Daoy (cell line): ENCODE measurements at regions not wholly inside any gene's neighbourhood (a gene's known extent, or its start where the extent isn't known, plus 50 kb on each side); places are given as distances from the start of the nearest gene placed in this dataset.
"Not testable (repeated sequence)": the region's sequence is repeated elsewhere in the genome, so short reads cannot be mapped to it uniquely, and the experiment has no call there.

ENCODE experiments used
- DNase-seq: peaks from one replicate; pipeline ENCODE4 v3.0.0-alpha.2; 2015; ENCODE audit warnings: low read depth

DNA sequence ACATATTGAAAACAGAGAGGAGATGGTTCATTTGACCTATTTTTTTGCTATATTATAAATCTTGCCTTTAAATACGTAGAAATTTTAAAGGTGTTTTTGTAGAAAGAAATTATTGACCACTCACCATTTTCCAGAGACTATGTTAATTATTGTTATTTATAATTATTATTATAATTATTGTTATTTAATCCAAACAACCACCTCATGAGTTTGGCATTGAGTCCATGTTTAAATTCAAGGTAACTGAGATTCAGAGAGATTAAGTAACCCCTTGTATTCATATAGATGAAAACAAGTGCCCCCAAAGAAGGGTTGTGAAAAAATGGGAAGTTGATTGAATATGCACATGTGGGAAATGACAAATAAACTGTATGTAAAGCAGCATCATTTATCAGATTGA, 692.5 kb upstream of the MIR17HG start:
- DNase-seq = no peak

DNA sequence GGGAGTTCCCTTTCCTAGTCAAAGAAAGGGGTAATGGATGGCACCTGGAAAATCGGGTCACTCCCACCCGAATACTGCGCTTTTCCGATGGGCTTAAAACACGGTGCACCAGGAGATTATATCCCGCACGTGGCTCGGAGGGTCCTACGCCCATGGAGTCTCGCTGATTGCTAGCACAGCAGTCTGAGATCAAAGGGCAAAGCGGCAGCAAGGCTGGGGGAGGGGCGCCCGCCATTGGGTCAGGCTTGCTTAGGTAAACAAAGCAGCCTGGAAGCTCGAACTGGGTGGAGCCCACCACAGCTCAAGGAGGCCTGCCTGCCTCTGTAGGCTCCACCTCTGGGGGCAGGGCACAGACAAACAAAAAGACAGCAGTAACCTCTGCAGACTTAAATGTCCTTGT, 683.3 kb upstream of the MIR17HG start:
- not testable (repeated sequence) for DNase-seq

DNA sequence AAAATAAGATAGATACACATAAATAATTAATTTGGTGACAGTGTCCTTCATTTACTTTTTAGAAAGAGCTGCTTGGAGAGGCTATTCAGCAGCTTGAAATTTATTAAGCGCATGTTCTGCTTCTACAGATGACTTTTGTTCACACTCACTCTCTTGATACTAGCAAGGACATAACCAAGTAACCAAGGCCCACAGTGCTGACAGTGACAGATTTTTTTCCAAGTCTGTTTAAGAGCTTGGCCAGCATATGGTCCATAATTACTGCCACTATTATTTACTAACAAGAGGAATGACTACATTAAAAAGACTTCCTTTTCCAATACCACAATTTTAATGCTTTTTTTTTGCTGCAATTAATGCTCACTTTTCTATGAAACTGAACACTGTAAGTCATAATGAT, 673.7 kb upstream of the MIR17HG start:
- DNase-seq = no peak

DNA sequence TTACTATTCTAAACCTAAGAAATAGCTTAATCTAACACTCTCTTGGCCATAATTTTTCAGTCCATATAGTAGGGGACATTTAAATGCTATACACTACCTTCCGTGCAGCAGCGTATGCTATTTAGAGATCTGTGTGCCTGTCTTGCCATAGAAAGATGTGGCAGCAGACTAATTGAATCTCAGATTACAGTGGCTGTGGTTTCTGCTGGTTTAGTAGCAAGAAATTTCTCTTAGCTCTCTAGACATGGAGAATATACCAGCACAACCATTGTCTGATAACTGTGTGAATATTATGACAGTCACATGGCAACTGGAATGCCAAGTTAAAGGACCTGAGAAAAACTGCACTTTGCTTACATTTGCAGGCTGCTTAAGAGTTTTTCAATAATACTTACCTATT, 672.4 kb upstream of the MIR17HG start:
- DNase-seq = no peak

DNA sequence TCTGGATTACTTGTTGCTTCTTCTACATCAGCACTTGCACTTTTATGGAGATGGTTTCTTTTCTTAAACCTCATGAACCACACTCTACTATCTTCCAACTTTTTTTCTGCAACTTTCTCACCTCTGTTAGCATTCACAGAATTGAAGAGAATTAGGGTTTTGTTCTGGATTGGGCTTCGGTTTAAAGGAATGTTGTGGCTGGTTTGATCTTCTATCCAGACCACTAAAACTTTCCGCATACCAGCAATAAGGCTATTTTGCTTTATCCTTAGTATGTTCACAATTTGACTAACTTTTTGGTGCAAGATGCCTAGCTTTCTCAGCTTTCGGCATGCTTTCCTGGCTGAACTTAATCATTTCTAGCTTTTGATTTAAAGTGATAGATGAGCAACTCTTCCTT, 666.7 kb upstream of the MIR17HG start:
- DNase-seq = no peak

DNA sequence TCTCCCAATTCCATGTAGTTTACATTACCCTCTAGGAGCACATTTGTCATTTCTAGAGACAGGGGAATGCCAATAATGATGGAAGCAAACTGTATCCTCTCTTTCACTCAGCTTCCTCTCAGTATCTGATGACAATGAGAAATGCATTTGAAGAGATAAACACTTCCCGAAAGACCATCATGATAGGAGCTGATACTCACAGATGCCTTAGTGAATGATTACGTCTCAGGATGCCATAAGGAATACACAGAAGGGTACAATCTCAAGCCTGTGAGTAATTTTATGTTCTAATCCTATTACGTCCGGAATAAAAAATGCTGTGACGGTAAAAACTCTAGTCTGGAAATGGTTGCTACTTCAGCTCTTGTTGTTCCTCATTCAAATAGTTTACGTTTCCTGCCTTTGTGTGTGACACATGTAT, 663.8 kb upstream of the MIR17HG start:
- no peak for DNase-seq

DNA sequence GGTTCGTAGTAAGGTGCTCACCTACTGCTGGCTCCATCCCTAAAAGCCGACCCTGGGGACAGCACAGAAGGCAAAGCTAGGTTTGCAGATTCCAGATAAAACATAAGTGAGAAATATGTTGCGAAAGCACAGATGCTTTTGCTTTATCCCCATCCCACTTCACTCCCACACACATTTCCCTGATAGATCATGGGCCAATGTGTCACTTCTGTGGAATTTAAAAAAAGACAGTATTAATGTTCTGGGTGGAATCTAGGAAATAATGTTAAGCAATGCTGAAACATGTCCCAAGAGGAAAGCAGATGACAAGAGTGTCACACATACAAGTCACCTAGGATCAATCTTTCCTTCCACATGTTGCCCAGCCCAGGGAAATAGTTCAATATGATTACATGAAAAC, 661.0 kb upstream of the MIR17HG start:
- DNase-seq = no peak

DNA sequence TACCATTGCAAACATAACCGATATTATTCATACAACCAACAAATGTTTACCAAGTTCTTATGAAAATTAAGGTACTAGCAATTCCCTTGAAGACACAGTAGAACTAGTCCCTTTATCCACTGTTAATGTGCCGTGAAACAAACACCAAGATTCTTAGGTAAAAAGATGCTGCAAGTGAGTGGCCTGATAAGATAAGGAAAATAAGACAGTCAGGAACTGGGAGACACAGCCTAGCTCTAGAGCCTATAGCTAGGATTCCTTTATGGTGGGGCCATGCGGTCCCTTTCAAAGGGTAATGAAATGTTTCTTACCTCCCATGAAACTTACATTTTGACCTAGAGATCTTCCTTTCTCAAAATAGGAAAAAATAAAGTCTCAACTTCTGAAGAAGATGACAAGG, 658.4 kb upstream of the MIR17HG start:
- DNase-seq = no peak

DNA sequence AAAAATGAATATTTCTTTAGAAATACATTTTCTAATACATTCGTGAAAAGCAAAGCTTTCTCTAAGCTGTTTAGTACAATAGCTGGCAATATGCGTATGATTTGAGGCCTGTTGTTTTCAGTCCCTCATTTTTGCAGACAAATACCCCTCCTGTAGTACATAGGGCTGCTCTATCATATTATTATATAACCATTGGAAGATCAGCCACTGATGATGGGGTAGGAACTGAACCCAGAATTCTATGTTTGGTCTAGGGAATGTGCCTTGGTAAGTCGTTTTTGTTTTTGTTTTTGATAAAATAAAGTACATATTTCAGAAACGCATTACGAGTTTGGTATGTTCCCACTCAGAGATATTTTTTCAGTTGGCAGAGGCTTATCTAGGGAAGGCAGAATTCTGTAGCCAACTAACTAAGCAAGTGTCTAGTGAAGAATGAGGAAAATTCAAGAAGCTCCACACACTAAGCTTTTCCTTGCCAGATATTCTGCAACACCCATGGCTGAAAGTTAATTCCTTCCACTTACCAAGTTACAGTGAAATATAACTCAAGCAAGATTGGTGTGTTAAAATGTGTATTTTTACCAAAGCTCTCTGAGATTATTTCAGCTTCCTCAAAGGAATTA, 656.9 kb upstream of the MIR17HG start:
- no peak for DNase-seq

DNA sequence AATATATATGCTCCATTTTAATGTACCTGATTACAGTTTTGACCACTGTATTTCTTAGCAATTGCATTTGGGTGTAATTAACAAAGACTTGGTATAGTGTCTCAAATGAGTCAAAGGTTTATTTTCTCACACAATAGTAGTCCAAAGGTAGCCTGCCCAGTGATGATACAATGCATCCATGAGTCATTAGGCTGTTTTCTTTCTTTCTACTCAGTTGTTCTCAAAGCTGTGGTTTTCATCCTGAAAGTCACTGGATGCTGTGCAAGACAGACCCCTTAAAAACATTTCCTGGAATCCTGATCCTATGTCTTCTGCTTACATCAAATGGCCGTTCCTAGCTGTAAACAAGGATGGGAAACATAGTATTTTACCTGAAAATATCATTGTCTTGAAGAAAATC, 651.2 kb upstream of the MIR17HG start:
- no peak for DNase-seq

DNA sequence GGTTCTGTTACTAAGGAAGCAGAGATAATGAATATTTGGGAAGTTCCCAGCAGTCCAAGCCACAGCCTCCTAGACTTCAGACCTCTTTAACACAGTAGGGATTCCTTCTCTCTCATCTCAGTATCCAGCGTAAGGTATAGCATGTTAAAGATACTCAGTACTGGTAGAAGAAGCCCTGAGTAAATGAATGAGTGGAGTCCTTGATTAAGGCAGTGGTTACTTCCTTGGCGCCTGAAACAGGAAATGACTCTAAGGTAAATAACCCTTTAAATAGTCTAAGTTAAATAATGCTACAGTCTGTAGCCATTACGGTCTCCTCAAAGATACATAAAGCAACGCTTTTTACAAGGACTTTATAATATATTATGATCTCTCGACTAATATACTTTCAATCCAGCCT, 650.8 kb upstream of the MIR17HG start:
- DNase-seq = no peak

DNA sequence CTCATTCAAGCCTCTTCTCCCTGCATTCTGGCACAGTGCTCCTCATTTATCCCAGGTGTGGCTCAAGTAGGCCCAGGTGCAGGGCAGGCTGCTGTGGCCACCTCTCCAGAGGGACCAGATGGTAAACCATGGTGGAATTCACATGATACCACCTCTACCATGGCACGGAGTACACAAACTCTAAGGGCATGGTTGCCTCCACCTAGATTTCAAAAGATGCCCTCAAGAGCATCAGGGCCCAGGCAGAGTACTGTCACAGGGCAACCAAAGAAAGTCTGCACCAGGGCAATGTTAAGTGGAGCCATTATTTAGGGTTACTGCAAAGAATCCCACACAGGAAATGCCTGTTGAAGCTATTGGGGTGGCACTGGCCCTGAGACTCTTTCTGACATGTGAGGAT, 647.1 kb upstream of the MIR17HG start:
- DNase-seq = no peak

DNA sequence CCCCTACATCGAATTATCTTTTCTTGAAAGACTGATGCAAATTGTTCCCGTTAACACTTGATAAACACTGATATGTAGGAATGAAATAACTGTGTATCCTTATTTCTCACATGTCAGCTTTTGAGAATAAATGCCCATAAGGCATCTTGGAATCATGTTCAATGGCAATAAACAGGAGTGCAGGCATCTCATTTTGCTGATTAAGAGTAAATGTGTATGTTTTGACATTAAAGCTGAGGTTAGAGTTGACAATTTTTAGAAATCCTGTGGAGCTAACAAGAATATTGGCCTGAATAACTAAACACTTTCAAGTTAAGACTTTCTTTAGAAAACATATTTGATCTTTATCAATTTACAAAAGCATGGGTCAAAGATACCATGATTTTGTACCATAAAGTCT, 646.2 kb upstream of the MIR17HG start:
- DNase-seq = no peak

DNA sequence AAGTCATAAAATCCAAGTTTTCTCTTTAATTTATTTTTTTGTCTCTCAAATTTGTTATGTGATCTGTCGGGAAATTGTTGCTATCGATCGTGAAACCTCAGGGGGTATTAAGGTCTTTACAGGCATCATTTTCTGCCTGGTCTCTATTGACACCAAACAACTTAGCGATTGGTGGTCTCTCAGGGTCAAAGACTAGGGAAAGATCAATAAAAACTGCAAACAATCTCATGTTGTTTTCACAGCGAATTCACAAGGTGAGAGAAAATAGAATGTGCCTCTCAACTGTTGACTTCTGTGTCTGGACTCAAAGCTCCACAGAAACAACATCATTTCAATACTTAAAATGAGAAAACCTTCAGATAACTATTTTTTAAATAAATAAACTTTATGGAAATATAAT, 645.4 kb upstream of the MIR17HG start:
- no peak for DNase-seq

DNA sequence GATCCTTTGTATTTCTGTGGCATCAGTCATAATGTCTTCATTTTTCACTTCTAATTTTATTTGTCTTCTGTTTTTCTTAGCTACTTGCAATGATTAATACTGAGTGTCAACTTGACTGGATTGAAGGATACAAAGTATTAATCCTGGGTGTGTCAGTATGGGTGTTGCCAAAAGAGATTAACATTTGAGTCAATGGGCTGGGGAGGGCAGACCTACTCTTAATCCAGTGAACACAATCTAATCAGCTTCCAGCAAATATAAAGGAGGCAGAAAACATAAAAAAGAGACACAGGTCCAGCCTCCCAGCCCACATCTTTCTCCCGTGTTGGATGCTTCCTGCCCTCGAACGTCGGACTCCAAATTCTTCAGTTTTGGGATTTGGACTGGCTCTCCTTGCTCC, 640.9 kb upstream of the MIR17HG start:
- DNase-seq = no peak

DNA sequence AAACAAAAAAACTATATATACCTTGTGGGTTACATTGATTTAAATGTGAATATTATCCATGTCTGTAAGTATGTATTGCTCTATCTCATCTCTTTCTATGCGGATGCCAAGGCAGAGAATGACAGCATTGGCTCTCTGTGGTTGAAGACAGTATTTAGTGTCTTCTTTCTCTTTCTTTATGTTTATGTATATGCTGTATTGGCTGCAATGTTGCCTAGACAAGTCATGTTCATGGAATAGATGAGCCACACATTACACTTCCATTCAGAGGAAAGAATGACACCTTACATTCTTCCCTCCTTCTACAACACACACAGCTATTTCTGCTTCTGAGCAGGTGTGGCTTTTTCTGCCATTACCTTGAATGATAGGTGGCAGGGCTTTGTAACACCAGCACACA, 639.4 kb upstream of the MIR17HG start:
- DNase-seq = no peak

DNA sequence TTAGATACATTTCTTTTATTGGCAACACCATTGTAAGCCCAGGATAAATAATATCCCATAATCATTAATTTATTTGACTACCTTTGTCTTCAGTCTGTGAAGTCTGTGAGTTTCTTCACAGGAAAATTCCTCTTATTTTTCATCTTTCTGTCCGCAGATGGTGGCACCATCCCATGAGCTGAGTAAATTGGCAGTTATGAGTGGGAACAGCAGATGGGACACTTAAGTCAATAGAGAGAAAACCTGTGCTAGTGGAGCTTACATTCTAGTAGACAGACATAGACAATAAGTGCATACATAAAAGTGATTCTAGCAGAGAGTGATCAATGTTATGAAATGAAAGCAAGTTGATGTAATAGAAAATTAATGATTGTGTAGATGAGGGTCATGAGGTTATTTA, 638.2 kb upstream of the MIR17HG start:
- DNase-seq = no peak

DNA sequence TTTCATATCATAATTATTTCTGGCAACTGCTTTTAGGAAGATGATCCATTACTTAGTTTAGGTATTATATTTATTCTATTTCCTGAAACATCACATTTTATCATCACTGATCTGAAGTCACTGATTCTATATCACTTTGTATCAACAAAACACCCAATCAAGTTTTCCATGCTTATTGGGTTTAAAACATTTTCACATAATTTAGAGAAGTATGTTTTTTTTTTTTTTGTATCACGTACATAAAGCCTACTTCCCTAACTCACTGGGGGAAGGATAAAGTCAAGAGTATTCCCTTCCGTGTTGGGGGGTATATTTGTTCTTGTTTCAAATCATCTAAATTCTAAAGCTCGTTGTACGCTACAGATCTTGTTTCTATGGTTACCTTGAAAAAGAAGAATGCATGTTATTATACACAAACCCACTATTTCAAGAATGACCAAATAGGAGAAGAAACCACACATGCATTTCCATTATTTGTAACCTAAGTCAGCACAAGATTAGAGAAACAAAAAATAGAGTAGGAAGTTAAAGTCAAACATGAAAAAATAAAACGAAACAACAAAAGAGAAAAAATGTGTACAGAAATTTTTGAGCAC, 637.2 kb upstream of the MIR17HG start:
- DNase-seq = no peak

DNA sequence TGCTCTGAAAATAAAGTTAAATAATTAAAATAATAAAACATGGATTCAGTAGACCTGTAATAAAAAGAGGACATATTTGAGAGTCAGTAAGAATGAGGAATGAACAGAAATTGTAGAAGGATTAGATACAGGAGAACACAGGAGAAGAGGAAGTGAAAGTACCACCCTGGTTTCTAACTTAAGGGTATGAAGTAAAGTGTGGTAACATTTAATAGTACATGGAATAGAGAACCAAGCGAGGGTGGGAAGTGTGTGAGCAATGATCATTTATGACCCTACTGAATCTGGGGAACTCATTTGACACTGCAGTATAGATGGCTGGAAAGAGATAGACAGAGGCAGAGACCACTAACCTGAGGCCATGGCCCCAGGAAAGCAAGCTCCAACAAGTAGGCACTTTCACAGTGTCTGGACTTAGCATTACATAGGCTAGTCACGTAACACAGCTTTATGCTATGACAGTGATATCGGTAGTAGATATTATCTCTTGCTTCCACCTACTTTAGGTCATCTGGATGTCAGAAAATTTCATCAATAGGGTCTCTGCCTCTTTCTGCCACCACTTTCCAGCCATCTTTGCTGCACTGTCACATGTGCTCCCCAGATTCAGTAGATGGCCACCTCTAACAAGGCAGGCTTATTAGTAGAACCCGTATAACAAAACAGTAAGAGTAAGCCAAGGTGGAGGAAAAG, 633.9 kb upstream of the MIR17HG start:
- no peak for DNase-seq

DNA sequence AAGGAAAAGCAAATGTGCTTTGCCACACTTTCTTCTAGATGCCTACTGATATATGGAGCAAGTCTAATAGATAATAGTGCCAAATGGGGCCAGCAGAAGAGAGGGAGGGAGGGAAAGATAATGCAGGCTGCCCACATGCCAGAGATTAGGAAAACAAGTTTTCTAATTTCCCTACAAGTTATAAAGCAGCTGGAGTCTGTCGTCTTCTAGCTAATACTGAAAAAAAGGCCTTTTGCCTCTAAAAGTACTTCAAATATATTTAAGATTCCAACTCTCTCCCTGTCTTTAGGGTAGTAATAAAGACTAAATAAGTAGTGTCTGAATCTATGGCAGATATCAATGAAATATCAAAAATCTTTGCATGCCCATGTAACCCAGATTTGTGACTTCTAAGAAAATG, 632.0 kb upstream of the MIR17HG start:
- DNase-seq = no peak

DNA sequence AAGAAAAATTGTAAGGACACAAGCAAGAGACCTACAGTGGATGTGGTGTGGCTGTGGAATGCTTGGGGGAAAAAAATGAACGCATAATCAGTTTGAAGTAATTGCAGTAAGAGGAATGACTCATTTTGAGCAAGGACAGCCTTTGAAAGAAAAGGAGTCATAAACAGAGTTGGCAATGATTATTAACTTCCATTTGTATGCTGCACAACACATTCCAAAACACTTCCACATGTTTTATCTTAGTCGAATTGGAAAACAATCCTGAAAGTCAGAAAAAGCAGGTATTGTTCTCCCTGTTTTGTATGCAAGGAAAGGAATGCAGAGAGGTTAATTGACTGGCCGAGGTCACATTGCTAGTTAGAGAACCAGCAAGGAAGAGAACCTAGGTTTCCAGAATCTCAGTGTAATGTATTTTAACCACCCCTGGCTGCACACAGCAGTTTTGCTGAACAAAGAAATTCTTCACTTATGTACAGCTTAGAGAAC, 630.0 kb upstream of the MIR17HG start:
- DNase-seq = no peak

DNA sequence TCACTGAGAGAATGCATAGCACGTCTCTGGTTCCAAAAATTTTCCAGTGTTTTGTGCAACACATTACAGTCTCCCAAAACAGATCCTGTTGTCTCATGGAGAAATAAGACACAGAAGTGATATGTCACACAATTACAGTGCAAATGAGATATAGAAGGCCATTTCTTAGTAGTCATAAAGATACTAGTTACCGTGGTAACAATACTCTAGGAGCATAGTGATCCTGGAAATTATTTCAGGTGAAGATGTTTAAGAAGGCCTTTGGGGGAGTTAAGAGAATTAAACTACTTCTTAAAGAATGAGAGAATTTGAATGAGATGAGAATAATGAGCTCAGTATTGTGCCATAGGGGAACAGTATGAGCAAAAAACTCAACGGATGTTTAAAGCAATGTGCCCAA, 628.0 kb upstream of the MIR17HG start:
- DNase-seq = no peak

DNA sequence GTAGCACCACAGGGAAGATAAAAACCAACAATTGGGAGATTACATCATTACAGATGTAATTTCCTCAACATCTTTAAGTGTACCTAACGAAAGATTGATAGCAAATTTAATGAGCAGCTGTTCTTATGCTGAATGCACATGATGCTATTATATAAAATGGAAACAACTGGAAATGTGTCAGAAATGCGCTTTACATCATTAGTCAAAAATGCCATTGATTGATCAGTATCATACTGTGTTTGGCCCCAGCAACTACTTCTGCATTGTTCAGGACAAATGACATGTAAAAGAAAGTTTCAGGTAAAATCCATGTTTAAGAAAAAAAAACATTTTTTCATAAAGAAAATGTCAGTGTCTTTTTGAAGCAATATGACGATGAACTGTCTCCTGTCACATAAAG, 625.5 kb upstream of the MIR17HG start:
- no peak for DNase-seq

DNA sequence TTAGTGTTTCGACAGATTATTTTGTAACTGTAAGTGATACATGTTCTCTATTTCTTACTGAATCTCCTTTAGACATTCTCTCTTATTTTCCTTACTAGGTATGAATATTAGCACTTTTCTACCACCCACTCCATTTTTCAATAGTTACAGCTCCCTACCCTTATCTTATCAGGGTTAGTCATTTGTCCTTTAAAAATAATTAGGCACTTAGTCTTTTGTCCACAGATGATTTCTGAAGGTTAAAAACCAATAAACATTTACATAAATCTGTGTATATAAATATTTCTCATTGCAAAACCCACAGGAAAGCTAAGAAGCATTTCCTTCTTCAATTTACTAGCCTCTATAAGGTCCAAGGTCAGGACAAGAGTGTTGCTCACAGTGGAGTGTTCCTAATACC, 624.1 kb upstream of the MIR17HG start:
- DNase-seq = no peak
